Mucosa of rectum (tissue), 2 donors: ENCODE measurements at regions not wholly inside any gene's neighbourhood (a gene's known extent, or its start where the extent isn't known, plus 50 kb on each side); places are given as distances from the start of the nearest gene placed in this dataset.

Experiments used
- H3K27ac ChIP-seq, 2 donors: one replicate each; pipeline ENCODE4 v1.7.0; 2013; ENCODE audit warnings: inconsistent platforms in 2 of 2, low read depth in 2 of 2, low read length in 2 of 2
- H3K27me3 ChIP-seq, 2 donors: one replicate each; pipeline ENCODE4 v1.7.0; 2013; ENCODE audit warnings: low read length in 2 of 2; ENCODE audit not compliant: control insufficient read depth in 2 of 2, insufficient read depth in 2 of 2
- H3K36me3 ChIP-seq, 2 donors: one replicate each; pipeline ENCODE4 v1.7.0; 2013; ENCODE audit warnings: low read length in 2 of 2; ENCODE audit not compliant: control insufficient read depth in 2 of 2, insufficient read depth in 2 of 2
- H3K4me1 ChIP-seq, 2 donors: one replicate each; pipeline ENCODE4 v1.7.0; 2013; ENCODE audit warnings: low read length in 2 of 2, mild to moderate bottlenecking in 1 of 2; ENCODE audit not compliant: control insufficient read depth in 2 of 2, insufficient read depth in 2 of 2
- H3K4me3 ChIP-seq, 2 donors: one replicate each; pipeline ENCODE4 v1.7.0; 2013; ENCODE audit warnings: low read length in 2 of 2
- H3K9ac ChIP-seq, 2 donors: one replicate each; pipeline ENCODE4 v1.7.0; 2013; ENCODE audit warnings: low read length in 2 of 2, low read depth in 1 of 2, mild to moderate bottlenecking in 1 of 2
- H3K9me3 ChIP-seq, 2 donors: one replicate each; pipeline ENCODE4 v1.7.0; 2013; ENCODE audit warnings: low read length in 2 of 2; ENCODE audit not compliant: control insufficient read depth in 2 of 2
- donor health status: healthy.
- donor health status: Normal muscosa, but diverticular disease.

GRCh38 chr13:73603646-73604045 is 530.6 kb downstream of the KLF12 start:
- H3K27ac ChIP-seq: no peak overlapping the region
- H3K9me3 ChIP-seq: no peaks in the 10 kb centered on the region
- no peak overlapping the region for H3K4me3 ChIP-seq
- H3K27me3 ChIP-seq: no peaks in the 10 kb centered on the region
- H3K9ac ChIP-seq: no peak overlapping the region
- no peaks in the 10 kb centered on the region for H3K4me1 ChIP-seq
- no peaks in the 10 kb centered on the region for H3K36me3 ChIP-seq

- H3K27me3 ChIP-seq: no peaks in the 10 kb centered on the region
- H3K4me1 ChIP-seq: no peaks in the 10 kb centered on the region
- no peak overlapping the region for H3K27ac ChIP-seq
- no peak overlapping the region for H3K4me3 ChIP-seq
- no peak overlapping the region for H3K9ac ChIP-seq
- no peaks in the 10 kb centered on the region for H3K36me3 ChIP-seq
- no peaks in the 10 kb centered on the region for H3K9me3 ChIP-seq
These were observed 531.9 kb downstream of the KLF12 start for GRCh38 chr13:73602295-73602694.

- Histone ChIP-seq H3K9me3 (no peaks in the 10 kb centered on the region), H3K36me3 (no peaks in the 10 kb centered on the region), H3K4me3 (no peak overlapping the region), H3K27me3 (no peaks in the 10 kb centered on the region), H3K9ac (no peak overlapping the region), H3K27ac (no peak overlapping the region), H3K4me1 (no peaks in the 10 kb centered on the region)
These were observed 532.5 kb downstream of the KLF12 start for GRCh38 chr13:73601708-73602107.

GRCh38 chr13:73599232-73600128 is 534.7 kb downstream of the KLF12 start:
- H3K4me1 ChIP-seq: no peaks in the 10 kb centered on the region
- no peak overlapping the region for H3K9ac ChIP-seq
- H3K4me3 ChIP-seq: no peak overlapping the region
- no peaks in the 10 kb centered on the region for H3K36me3 ChIP-seq
- no peak overlapping the region for H3K27ac ChIP-seq
- H3K27me3 ChIP-seq: no peaks in the 10 kb centered on the region
- no peaks in the 10 kb centered on the region for H3K9me3 ChIP-seq

GRCh38 chr13:73598020-73598712 is 536.0 kb downstream of the KLF12 start:
- Histone ChIP-seq H3K27ac (no peak overlapping the region), H3K36me3 (no peaks in the 10 kb centered on the region), H3K9ac (no peak overlapping the region), H3K4me3 (no peak overlapping the region), H3K9me3 (no peaks in the 10 kb centered on the region), H3K4me1 (no peaks in the 10 kb centered on the region), H3K27me3 (no peaks in the 10 kb centered on the region)

GRCh38 chr13:73596382-73596781 is 537.6 kb downstream of the KLF5 start:
- Histone ChIP-seq H3K36me3 (no peaks in the 10 kb centered on the region), H3K4me3 (no peak overlapping the region), H3K9ac (no peak overlapping the region), H3K4me1 (no peaks in the 10 kb centered on the region), H3K9me3 (no peaks in the 10 kb centered on the region), H3K27me3 (no peaks in the 10 kb centered on the region), H3K27ac (no peak overlapping the region)

GRCh38 chr13:73593199-73593765 is 534.5 kb downstream of the KLF5 start:
- H3K27me3 ChIP-seq: no peaks in the 10 kb centered on the region
- no peak overlapping the region for H3K27ac ChIP-seq
- no peaks in the 10 kb centered on the region for H3K4me1 ChIP-seq
- no peaks in the 10 kb centered on the region for H3K9me3 ChIP-seq
- no peak overlapping the region for H3K4me3 ChIP-seq
- no peaks in the 10 kb centered on the region for H3K36me3 ChIP-seq
- no peak overlapping the region for H3K9ac ChIP-seq

- no peaks in the 10 kb centered on the region for H3K36me3 ChIP-seq
- no peak overlapping the region for H3K27ac ChIP-seq
- H3K9me3 ChIP-seq: no peaks in the 10 kb centered on the region
- H3K9ac ChIP-seq: no peak overlapping the region
- H3K4me3 ChIP-seq: no peak overlapping the region
- H3K4me1 ChIP-seq: no peaks in the 10 kb centered on the region
- no peaks in the 10 kb centered on the region for H3K27me3 ChIP-seq
These were observed 533.1 kb downstream of the KLF5 start for GRCh38 chr13:73591861-73592260.

- Histone ChIP-seq H3K27me3 (no peaks in the 10 kb centered on the region), H3K27ac (no peak overlapping the region), H3K4me3 (no peak overlapping the region), H3K36me3 (no peaks in the 10 kb centered on the region), H3K9ac (no peak overlapping the region), H3K4me1 (no peaks in the 10 kb centered on the region), H3K9me3 (no peaks in the 10 kb centered on the region)
These were observed 532.0 kb downstream of the KLF5 start for GRCh38 chr13:73590795-73591194.

GRCh38 chr13:73585236-73585635 is 526.4 kb downstream of the KLF5 start:
- H3K27ac ChIP-seq: no peak overlapping the region
- H3K4me3 ChIP-seq: no peak overlapping the region
- no peaks in the 10 kb centered on the region for H3K36me3 ChIP-seq
- H3K4me1 ChIP-seq: no peaks in the 10 kb centered on the region
- no peak overlapping the region for H3K9ac ChIP-seq
- no peaks in the 10 kb centered on the region for H3K27me3 ChIP-seq
- H3K9me3 ChIP-seq: no peaks in the 10 kb centered on the region
